GM18867 (cell line): ENCODE measurements at regions not wholly inside any gene's neighbourhood (a gene's known extent, or its start where the extent isn't known, plus 50 kb on each side); places are given as distances from the start of the nearest gene placed in this dataset.
"Not testable (repeated sequence)": the region's sequence is repeated elsewhere in the genome, so short reads cannot be mapped to it uniquely, and the experiment has no call there.

ENCODE experiments used
- ATAC-seq: cut with Tn5 transposase; IDR thresholded peaks from one replicate; pipeline ENCODE4 v1.9.1; 2021; ENCODE audit warnings: mild to moderate bottlenecking, moderate library complexity; ENCODE audit not compliant: unreplicated experiment

DNA sequence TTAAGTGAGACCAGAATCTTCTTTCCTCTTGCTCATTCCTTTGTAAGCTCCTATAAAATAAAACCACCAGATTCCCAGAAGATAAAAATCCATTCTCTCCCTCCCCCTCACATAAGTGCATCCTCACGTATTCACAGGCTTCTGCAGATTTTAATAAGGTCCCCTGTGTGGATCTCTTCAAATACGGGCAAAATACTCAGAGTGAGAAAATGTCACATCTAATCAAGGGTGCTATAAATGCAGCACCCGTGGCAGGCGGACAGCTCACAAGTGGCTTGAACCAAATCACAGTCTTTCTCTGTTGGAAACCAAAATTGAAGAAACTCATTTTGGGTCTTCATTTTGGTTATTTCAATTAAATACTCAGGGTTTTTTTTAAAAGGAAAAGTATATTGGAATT is 212.9 kb upstream of the CMC1 start:
- no peak for ATAC-seq

- ATAC-seq = no peak
Observed at GRCh38 chr3:28033059-28033784, 208.2 kb upstream of the CMC1 start.

- peak; percentile 62 for ATAC-seq
Observed at GRCh38 chr3:28036599-28037575, 204.5 kb upstream of the CMC1 start.

DNA sequence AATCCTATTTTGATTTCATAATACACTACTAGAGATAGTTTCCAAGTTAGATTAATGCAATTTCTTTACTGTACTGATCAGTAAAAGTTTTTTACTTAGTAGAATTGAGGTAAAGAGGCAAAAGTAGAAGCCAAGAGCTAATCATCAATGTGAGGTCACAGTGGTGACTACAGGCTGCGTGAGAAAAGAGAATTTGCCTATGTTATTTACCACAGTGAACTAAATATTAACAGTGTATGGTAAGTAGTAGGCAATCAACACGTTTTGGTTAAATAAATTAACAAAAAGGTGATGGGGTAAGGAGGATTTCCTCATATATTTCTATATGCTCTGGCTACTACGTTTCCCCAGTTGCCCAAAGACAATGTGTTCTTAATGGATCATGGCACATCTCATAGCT is 202.2 kb upstream of the CMC1 start:
- peak; percentile 38 for ATAC-seq

DNA sequence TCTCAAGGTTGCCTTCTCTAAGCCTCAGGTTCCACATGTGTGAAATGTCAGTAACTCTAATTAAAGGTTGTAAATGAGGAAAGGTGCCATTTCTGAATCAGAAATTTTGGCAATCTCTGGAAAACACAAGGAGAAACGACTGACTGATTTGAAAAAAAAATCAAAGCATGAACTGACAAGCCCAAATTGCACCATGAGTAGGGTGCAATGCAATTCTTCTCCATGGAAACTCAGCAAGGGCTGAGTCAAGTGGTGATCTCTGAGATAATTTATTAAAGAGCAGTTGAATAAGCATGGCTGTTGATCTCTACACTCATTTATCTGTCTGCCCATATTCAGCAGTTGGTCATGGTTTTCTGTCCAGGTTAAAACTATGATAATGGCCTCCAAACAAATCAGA is 201.6 kb upstream of the CMC1 start:
- no peak for ATAC-seq

DNA sequence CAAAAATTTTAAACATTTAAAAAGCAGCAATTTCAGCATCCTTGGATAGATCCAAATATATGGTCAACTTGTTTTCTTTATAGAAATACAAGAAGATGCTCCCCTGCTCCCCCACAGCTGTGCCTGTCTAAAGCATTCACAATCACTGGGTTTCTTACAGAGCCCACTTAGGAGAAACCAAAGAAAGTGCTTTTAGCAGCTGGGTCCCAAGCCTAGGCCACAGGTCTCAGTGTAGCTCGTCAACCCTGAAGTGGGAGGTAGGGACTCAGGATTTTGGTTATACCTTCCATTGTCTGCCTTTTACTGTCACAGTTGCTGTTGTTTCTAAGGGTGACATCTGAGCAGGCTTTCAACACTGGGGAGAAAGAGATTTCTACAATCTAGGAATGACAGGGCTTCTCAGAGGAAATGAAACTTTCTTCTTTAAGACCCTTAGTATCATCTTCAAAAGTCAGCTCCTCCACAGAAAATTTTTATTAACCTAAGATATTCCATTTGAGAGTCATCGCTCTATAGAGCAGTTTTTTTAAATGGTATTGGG is 199.3 kb upstream of the CMC1 start:
- ATAC-seq = peak; percentile 63

GRCh38 chr3:28042707-28043106 is 198.7 kb upstream of the CMC1 start:
- ATAC-seq = peak; percentile 34

- no peak for ATAC-seq
Observed at GRCh38 chr3:28050120-28050519, 191.3 kb upstream of the CMC1 start.

GRCh38 chr3:28050885-28051284 is 190.5 kb upstream of the CMC1 start:
- no peak for ATAC-seq

GRCh38 chr3:28053759-28054158 is 187.7 kb upstream of the CMC1 start:
- ATAC-seq = no peak

DNA sequence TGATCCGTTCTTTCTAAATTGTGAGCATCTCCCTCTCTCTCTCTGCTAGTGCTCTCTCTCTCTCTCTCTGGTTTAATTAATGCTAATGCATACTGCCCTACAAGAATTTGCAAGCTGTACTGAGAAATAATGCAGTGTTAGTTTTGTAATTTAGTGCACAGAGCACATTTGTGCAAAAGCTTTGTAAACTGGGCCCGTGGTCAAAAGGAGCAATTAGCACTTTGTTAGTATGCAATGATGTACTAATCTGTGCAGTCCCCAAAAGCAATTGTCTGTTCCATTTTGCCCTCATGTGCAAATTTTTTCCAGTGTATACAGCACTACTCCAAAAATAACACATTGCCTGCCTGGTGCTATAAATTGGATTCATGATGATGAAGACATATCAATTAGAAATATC is 184.6 kb upstream of the CMC1 start:
- ATAC-seq = no peak

GRCh38 chr3:28057539-28057938 is 183.9 kb upstream of the CMC1 start:
- no peak for ATAC-seq

GRCh38 chr3:28059199-28059598 is 182.2 kb upstream of the CMC1 start:
- ATAC-seq = not testable (repeated sequence)

GRCh38 chr3:28066020-28066419 is 175.4 kb upstream of the CMC1 start:
- ATAC-seq = no peak

DNA sequence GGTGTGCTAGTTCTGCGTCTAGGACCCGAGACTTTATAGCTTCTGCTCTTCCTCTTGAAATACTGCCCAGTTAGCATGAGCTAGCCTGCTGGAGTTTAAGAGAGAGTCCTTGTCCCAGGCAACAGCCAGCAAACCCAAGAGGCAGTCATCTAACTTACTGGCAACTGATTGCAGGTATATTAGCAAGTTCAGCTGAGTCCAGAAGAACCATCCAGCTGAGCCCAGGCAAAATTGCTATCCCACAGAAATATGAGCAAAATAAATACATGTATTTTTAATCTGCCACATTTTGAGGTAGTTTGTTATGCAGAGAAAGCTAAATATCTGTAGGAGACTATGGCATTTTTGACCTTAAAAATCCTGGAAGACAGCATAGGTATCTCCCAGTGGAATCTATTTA is 174.4 kb upstream of the CMC1 start:
- ATAC-seq = no peak

DNA sequence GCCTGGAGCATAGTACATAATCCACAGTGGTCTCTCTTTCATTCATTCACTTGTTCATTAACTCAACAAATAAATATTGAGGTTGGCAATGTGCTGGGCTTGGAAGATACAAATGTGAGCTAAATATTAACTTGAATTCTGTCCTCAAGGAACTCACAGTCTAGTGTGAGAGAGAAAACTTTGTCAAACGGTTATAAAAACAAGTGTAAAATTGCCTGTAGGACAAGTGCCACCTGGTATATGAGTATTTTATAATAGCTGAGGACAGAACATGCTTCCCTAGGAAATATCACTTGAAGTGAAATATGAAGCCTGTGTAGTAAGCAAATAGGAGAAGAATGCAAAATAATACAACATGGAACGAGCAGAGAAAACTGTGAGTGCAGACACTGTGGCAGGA is 173.1 kb upstream of the CMC1 start:
- no peak for ATAC-seq

DNA sequence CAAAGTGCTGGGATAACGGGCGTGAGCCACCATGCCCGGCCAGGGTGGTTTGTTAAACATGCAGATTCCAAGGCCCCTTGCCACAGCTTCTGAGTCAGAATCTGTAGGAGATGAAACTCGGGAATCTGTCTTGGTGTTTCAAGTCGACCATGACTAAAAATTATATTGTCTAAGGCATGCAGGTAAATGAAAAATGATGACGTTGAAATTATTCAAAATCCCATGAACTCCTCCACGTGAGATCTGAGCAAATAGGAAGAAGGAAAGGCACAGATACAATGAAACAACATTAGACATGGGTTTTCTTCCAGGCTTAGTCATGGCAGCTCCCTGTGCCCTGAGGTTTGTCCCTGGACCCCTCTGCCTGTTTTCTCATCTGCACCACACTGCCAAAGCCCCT is 172.0 kb upstream of the CMC1 start:
- ATAC-seq = no peak

- no peak for ATAC-seq
Observed at GRCh38 chr3:28076246-28076645, 165.2 kb upstream of the CMC1 start.

GRCh38 chr3:28077572-28077971 is 163.8 kb upstream of the CMC1 start:
- ATAC-seq = no peak

- no peak for ATAC-seq
Observed at GRCh38 chr3:28078536-28078935, 162.9 kb upstream of the CMC1 start.

- ATAC-seq = no peak
Observed at GRCh38 chr3:28080716-28081115, 160.7 kb upstream of the CMC1 start.

- ATAC-seq = peak; percentile 92
Observed at GRCh38 chr3:28081533-28081947, 159.9 kb upstream of the CMC1 start.
